Endothelial cell of umbilical vein (primary cell): ENCODE measurements at regions not wholly inside any gene's neighbourhood (a gene's known extent, or its start where the extent isn't known, plus 50 kb on each side); places are given as distances from the start of the nearest gene placed in this dataset.

Source experiments
- BruUV-seq: library from RNA; stranded (reverse); fragments of 400-500 nt; replicated peaks from 2 replicates; lab custom pipeline; 2021; lab: Mats Ljungman, UMichigan
- CTCF ChIA-PET: fragments of 300-600, 350-600 bp; sonication (Branson Sonifier 250); formaldehyde crosslinking; loops from one replicate; lab custom pipeline; 2021; ENCODE audit warnings: antibody characterized with exemption, inconsistent platforms; lab: Charles Lee
- POLR2A ChIA-PET: fragments of 300-600, 350-600 bp; sonication (Branson Sonifier 250); formaldehyde crosslinking; loops from one replicate; lab custom pipeline; 2021; ENCODE audit warnings: antibody characterized with exemption, inconsistent platforms; lab: Charles Lee
- DNase-seq: peaks from one replicate; pipeline ENCODE4 v3.0.0-alpha.2; 2011; ENCODE audit warnings: low read depth, low spot score
- FAIRE-seq: peaks from 2 replicates; lab custom pipeline; 2011; peaks lifted over from hg19 to GRCh38; lab: Jason Lieb, UNC
- H2AFZ ChIP-seq: 2 replicates; pipeline ENCODE4 v1.6.0; 2012; ENCODE audit warnings: low read depth, low read length, control low read depth, inconsistent platforms
- H3K27ac ChIP-seq: 2 replicates; pipeline ENCODE4 v1.5.1; 2011; ENCODE audit warnings: low read depth, mild to moderate bottlenecking, control low read depth, low read length, moderate library complexity; ENCODE audit not compliant: insufficient read depth
- H3K27me3 ChIP-seq, 2 experiments: 2 replicates each; pipeline versions ENCODE4 v1.6.0 to v1.6.1; 2011; ENCODE audit warnings: low read length in 2 of 2, mixed read lengths in 1 of 2; ENCODE audit not compliant: control insufficient read depth in 2 of 2, insufficient read depth in 2 of 2
- H3K36me3 ChIP-seq, 2 experiments: 2 replicates in 1 of 2; 3 replicates in 1 of 2; pipeline ENCODE4 v1.5.1; 2011; ENCODE audit warnings: low read length in 2 of 2, mild to moderate bottlenecking in 1 of 2, moderate library complexity in 1 of 2; ENCODE audit not compliant: control insufficient read depth in 2 of 2, insufficient read depth in 2 of 2; ENCODE audit errors: extremely low read depth in 1 of 2
- H3K4me1 ChIP-seq: 3 replicates; pipeline ENCODE4 v1.5.1; 2011; ENCODE audit warnings: mild to moderate bottlenecking, low read length; ENCODE audit not compliant: control insufficient read depth, insufficient read depth; ENCODE audit errors: extremely low read depth
- H3K4me2 ChIP-seq: 2 replicates; pipeline ENCODE4 v1.6.1; 2011; ENCODE audit warnings: low read length, control low read depth, mixed read lengths; ENCODE audit not compliant: insufficient read depth
- H3K4me3 ChIP-seq, 3 experiments: fragments of 200-600 bp in 1 of 3; sonication (generic), shearing (Covaris generic) in 1 of 3; replicated peaks in 1 of 3; 2 replicates each; pipeline ENCODE4 v1.5.1; 2011 to 2016; ENCODE audit warnings: control low read depth in 3 of 3, low read length in 3 of 3, mild to moderate bottlenecking in 2 of 3, inconsistent platforms in 1 of 3, low read depth in 1 of 3, moderate library complexity in 1 of 3; ENCODE audit not compliant: insufficient read depth in 1 of 3
- H3K79me2 ChIP-seq: 2 replicates; pipeline ENCODE4 v1.6.0; 2012; ENCODE audit warnings: low read length, inconsistent platforms; ENCODE audit not compliant: control insufficient read depth, insufficient read depth
- H3K9ac ChIP-seq: replicated peaks from 2 replicates; pipeline ENCODE3; 2011; ENCODE audit warnings: low read length, control low read depth; ENCODE audit not compliant: insufficient read depth; ENCODE audit errors: extremely low read depth
- H3K9me1 ChIP-seq: replicated peaks from 3 replicates; pipeline ENCODE4 v1.6.0; 2011; ENCODE audit warnings: mild to moderate bottlenecking, low read length; ENCODE audit not compliant: control insufficient read depth, insufficient read depth; ENCODE audit errors: extremely low read depth
- H3K9me3 ChIP-seq: replicated peaks from 2 replicates; pipeline ENCODE4 v1.5.1; 2012; ENCODE audit warnings: low read length, inconsistent platforms; ENCODE audit not compliant: control insufficient read depth, insufficient read depth
- H4K20me1 ChIP-seq: replicated peaks from 2 replicates; pipeline ENCODE3; 2011; ENCODE audit warnings: mild to moderate bottlenecking, low read length; ENCODE audit not compliant: control insufficient read depth, insufficient read depth; ENCODE audit errors: extremely low read depth
- CTCF ChIP-seq, 2 donors: IDR thresholded peaks; 1 replicate in 1 of 2; 2 replicates in 1 of 2; pipeline ENCODE4 v1.5.1; 2011; ENCODE audit warnings: low read length in 2 of 2, mild to moderate bottlenecking in 2 of 2, moderate library complexity in 2 of 2, control low read depth in 1 of 2, inconsistent platforms in 1 of 2, low read depth in 1 of 2; ENCODE audit not compliant: insufficient read depth in 1 of 2; ENCODE audit errors: extremely low read depth in 1 of 2
- EZH2 ChIP-seq: IDR thresholded peaks from 2 replicates; pipeline ENCODE4 v1.6.1; 2012; ENCODE audit warnings: borderline replicate concordance, low read depth, mild to moderate bottlenecking, moderate library complexity, low read length, inconsistent platforms; ENCODE audit not compliant: severe bottlenecking
- FOS ChIP-seq: IDR thresholded peaks from 2 replicates; pipeline ENCODE4 v1.6.1; 2011; ENCODE audit warnings: mild to moderate bottlenecking, low read length, moderate library complexity, borderline replicate concordance; ENCODE audit not compliant: insufficient read depth
- GATA2 ChIP-seq: IDR thresholded peaks from 2 replicates; pipeline ENCODE4 v1.7.0; 2011; ENCODE audit warnings: low read depth, mild to moderate bottlenecking, moderate library complexity, mixed read lengths, low read length; ENCODE audit not compliant: insufficient read length, insufficient read depth
- JUN ChIP-seq: IDR thresholded peaks from 2 replicates; pipeline ENCODE4 v1.6.1; 2011; ENCODE audit warnings: borderline replicate concordance, low read depth; ENCODE audit not compliant: insufficient read length, insufficient read depth
- MAX ChIP-seq: IDR thresholded peaks from 2 replicates; pipeline ENCODE4 v1.6.1; 2011; ENCODE audit not compliant: insufficient read depth, insufficient read length
- MYC ChIP-seq: IDR thresholded peaks from one replicate; pipeline ENCODE4 v1.6.1; 2011; ENCODE audit warnings: mild to moderate bottlenecking, low read depth, low read length
- POLR2A ChIP-seq: IDR thresholded peaks from 2 replicates; pipeline ENCODE4 v1.6.1; 2012; ENCODE audit warnings: low read depth, mild to moderate bottlenecking, control low read depth, low read length
- POLR2AphosphoS5 ChIP-seq: IDR thresholded peaks from 2 replicates; pipeline ENCODE4 v1.6.1; 2012; ENCODE audit warnings: low read depth, mild to moderate bottlenecking, control low read depth, low read length, moderate library complexity; ENCODE audit not compliant: insufficient read depth
- dilution Hi-C: fragments of 300-500 bp; cut with MboI; formaldehyde crosslinking; loops from one replicate; pipeline ENCODE4 v1.15.0; 2019; ENCODE audit warnings: low sequenced_read_pairs; ENCODE audit not compliant: extremely low pct_ligation_motif_present
- intact Hi-C: fragments of 100-400 bp; cut with micrococcal nuclease; formaldehyde crosslinking; loops from one replicate; pipeline ENCODE4 v1.10.0; 2022

- Histone ChIP-seq H3K4me2 (no peak overlapping the region), H3K4me1 (no peaks in the 10 kb centered on the region), H3K79me2 (no peaks in the 10 kb centered on the region), H3K9me1 (no peaks in the 10 kb centered on the region), H3K9ac (no peak overlapping the region), H3K36me3 (no peaks in the 10 kb centered on the region), H3K27me3 (no peaks in the 10 kb centered on the region), H3K4me3 (no peak overlapping the region), H4K20me1 (no peaks in the 10 kb centered on the region), H3K27ac (no peak overlapping the region), H2AFZ (no peak overlapping the region), H3K9me3 (peaks cover 6% of the 10 kb centered on the region)
- no TSS peak for BruUV-seq
- DNase-seq = no peak
- no peak for FAIRE-seq
- POLR2A ChIA-PET = no interaction called here
- dilution Hi-C loops (no loop called here), intact Hi-C loops (no loop called here)
- CTCF ChIA-PET = no interaction called here
- TF ChIP-seq MYC (no peak), JUN (no peak), EZH2 (no peak), FOS (no peak), POLR2A (no peak), POLR2AphosphoS5 (no peak), GATA2 (no peak), CTCF (IDR thresholded peaks at IDR 0.05; ENCODE audit: extremely low read depth in 1 of 2, insufficient read depth in 1 of 2, low read depth in 1 of 2, low read length in 2 of 2) (no peak), MAX (no peak)
Measured at GRCh38 chrX:721354-721753, 90.8 kb downstream of the SHOX start.
